Adrenal gland (tissue), 5 donors: ENCODE measurements at regions not wholly inside any gene's neighbourhood (a gene's known extent, or its start where the extent isn't known, plus 50 kb on each side); places are given as distances from the start of the nearest gene placed in this dataset.

Source experiments
- POLR2A ChIP-seq, 2 donors: fragments of 450-650 bp; IDR thresholded peaks; one replicate each; pipeline ENCODE4 v1.6.1; 2017; ENCODE audit warnings: antibody characterized with exemption in 2 of 2, mild to moderate bottlenecking in 2 of 2, moderate library complexity in 1 of 2
- TF ChIP-seq, protein P1 (sequence below), 6 experiments: fragments of 450-650 bp in 4 of 6; fragments of 200-600 bp in 2 of 6; sonication (generic) in 1 of 6; IDR thresholded peaks; 1 replicate in 5 of 6; 2 replicates in 1 of 6; pipeline versions ENCODE4 v1.5.1 to v1.8.0; 2016 to 2021; ENCODE audit warnings: antibody characterized with exemption in 6 of 6, mild to moderate bottlenecking in 2 of 6, moderate library complexity in 1 of 6
- donor health status: DM: no; HTN: no; CAD: no.

DNA sequence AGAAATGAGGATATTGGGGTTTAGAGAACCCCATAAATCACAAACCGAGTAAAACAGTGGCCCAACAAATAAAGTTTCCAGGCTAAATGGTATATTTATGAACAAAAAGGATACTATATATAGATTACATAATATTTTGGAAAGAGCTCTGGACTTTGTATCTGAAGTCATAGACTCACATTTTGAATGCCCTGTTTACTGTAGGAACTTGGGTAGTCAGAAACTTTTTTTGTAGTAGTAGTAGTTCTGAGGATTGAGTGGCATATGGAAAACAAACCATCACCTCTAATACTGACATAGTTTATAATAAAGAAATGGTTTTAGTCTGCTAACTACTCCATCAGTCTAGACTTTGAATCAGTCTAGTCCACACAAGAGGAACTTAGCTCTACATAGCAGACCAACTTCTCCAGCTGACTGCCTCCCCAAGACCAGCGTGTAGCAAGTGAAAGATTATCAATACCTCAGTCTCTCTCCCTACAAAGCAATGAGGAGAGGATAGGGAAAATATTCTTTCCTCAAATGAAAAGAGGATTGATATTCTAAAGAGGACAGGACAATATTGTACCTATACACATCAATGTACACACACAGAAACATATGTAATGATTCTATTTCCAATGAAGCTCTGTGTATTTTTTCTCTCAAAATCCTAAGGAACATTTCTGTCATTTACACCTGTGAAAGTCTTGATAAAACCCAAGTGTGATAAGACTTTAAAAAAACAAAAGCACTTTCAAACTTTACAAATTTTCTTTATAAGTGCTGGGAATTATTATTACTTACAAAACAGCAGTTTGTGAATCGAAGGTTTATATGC, 184.9 kb upstream of the MAP2 start:
- TF ChIP-seq, protein P1, sequence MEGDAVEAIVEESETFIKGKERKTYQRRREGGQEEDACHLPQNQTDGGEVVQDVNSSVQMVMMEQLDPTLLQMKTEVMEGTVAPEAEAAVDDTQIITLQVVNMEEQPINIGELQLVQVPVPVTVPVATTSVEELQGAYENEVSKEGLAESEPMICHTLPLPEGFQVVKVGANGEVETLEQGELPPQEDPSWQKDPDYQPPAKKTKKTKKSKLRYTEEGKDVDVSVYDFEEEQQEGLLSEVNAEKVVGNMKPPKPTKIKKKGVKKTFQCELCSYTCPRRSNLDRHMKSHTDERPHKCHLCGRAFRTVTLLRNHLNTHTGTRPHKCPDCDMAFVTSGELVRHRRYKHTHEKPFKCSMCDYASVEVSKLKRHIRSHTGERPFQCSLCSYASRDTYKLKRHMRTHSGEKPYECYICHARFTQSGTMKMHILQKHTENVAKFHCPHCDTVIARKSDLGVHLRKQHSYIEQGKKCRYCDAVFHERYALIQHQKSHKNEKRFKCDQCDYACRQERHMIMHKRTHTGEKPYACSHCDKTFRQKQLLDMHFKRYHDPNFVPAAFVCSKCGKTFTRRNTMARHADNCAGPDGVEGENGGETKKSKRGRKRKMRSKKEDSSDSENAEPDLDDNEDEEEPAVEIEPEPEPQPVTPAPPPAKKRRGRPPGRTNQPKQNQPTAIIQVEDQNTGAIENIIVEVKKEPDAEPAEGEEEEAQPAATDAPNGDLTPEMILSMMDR (IDR thresholded peaks at IDR 0.05): no peak
- no peak for TF ChIP-seq POLR2A (IDR thresholded peaks at IDR 0.05)
